ENCODE measurements at regions not wholly inside any gene's neighbourhood (a gene's known extent, or its start where the extent isn't known, plus 50 kb on each side); places are given as distances from the start of the nearest gene placed in this dataset.

DNA sequence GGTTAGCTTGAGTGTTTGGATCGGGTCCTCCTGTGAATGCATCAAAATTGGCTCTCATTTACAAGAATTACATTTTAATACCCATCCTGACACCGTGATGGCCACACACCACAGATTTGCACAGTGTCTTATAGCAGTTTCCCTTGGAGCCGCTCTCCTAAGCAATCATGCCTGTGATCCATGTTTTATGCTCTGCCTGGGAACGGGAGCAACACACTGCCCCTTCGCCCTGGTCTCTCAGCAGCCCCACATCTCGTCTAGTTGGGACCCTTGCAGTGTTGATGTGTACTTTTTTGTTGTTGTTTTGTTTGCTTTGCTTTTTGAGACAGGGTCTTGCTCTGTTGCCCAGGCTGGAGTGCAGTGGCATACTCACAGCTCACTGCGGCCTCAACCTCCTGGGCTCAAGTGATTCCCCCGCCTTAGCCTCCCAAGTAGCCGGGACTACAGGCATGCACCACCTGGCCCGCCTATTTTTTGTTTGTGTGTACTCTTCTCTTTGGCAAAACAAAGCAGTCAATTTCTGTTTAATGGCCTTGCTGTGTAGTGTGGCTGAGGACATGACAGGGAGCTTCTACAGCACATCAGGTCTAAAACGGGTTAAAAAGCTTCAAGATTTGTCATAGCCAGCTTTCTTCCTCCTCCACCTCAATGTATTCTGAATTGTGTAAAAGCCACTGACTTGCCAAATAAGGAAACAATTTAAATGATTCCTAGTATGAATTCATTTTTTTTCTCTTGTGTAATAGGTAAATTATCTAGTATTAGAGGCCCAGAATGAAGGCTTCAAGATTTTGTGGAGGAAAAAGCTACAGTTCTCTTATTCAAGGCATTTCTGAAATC is 101.6 kb upstream of the TBCA start:
- RAD21 ChIA-PET (ENCODE audit: unreplicated experiment): interaction anchor here (0.6 to 4.5 kb wide), 16 partner anchors 9 to 386 kb away, joined by 3 to 68 read pairs (median 4); partner anchors contain the start of gene WDR41
- no peak for FAIRE-seq
- no TSS peak for BruUV-seq (replicated peaks)

More for the DNA sequence above, 101.6 kb upstream of the TBCA start:
- Histone ChIP-seq H2AFZ (ENCODE audit: control insufficient read depth, low read depth, low read length) (0 out of 2 replicates have a peak overlapping the region, but pooled peaks have one; percentile 5), H3K9me3 (replicated peaks; ENCODE audit: control insufficient read depth, insufficient read depth, low read length) (no peaks in the 10 kb centered on the region), H3K36me3 (ENCODE audit: control insufficient read depth in 2 of 2, insufficient read depth in 2 of 2, low read length in 1 of 2) (no peaks in the 10 kb centered on the region), H3K4me3 (no peak overlapping the region), H3K79me2 (ENCODE audit: control insufficient read depth, insufficient read depth, low read length) (no peaks in the 10 kb centered on the region), H3K4me2 (ENCODE audit: control insufficient read depth, insufficient read depth) (peak overlapping the region; percentile 47; the same call in 1 of the 2 replicates), H3K27me3 (replicated peaks in 1 of 2; ENCODE audit: control insufficient read depth in 2 of 2, insufficient read depth in 2 of 2, low read length in 1 of 2) (no peaks in the 10 kb centered on the region), H3K9ac (ENCODE audit: control insufficient read depth, insufficient read depth, low read length) (no peak overlapping the region), H3K4me1 (ENCODE audit: control insufficient read depth, insufficient read depth, low read length) (peaks cover 23% of the 10 kb centered on the region), H3K27ac (ENCODE audit: control insufficient read depth, insufficient read depth) (no peak overlapping the region), H4K20me1 (ENCODE audit: control insufficient read depth, insufficient read depth) (no peaks in the 10 kb centered on the region)
- ChIA-PET SMC1A (ENCODE audit: uncharacterized antibody, unreplicated experiment) (interaction anchor here (0.6 to 10.2 kb wide), 20 partner anchors 9 to 247 kb away, joined by 3 to 81 read pairs (median 4); no protein-coding TSS in a partner anchor), POLR2A (interaction anchor here (0.6 to 1.6 kb wide), 7 partner anchors 25 to 464 kb away, joined by 3 to 12 read pairs (median 4); no protein-coding TSS in a partner anchor), CTCF (interaction anchor here (0.5 to 3.6 kb wide), 9 partner anchors 9 to 410 kb away, joined by 3 to 15 read pairs (median 4); no protein-coding TSS in a partner anchor)
- in situ Hi-C loops (cut with MboI): no loop called here
- DNase-seq (ENCODE audit: low read depth, low spot score) (no peak), ATAC-seq (no peak)
- no peak for TF ChIP-seq TCF7 (IDR thresholded peaks at IDR 0.05; ENCODE audit: borderline replicate concordance)
- TF ChIP-seq, protein P1, sequence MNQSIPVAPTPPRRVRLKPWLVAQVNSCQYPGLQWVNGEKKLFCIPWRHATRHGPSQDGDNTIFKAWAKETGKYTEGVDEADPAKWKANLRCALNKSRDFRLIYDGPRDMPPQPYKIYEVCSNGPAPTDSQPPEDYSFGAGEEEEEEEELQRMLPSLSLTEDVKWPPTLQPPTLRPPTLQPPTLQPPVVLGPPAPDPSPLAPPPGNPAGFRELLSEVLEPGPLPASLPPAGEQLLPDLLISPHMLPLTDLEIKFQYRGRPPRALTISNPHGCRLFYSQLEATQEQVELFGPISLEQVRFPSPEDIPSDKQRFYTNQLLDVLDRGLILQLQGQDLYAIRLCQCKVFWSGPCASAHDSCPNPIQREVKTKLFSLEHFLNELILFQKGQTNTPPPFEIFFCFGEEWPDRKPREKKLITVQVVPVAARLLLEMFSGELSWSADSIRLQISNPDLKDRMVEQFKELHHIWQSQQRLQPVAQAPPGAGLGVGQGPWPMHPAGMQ (IDR thresholded peaks at IDR 0.05; ENCODE audit: borderline replicate concordance): no peak
- TF ChIP-seq ZNF217 (IDR thresholded peaks at IDR 0.05): no peak
- TF ChIP-seq, protein P2, sequence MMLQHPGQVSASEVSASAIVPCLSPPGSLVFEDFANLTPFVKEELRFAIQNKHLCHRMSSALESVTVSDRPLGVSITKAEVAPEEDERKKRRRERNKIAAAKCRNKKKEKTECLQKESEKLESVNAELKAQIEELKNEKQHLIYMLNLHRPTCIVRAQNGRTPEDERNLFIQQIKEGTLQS (IDR thresholded peaks at IDR 0.05; ENCODE audit: borderline replicate concordance, extremely low read depth, low read depth, low read length): no peak
- TF ChIP-seq, protein P3, sequence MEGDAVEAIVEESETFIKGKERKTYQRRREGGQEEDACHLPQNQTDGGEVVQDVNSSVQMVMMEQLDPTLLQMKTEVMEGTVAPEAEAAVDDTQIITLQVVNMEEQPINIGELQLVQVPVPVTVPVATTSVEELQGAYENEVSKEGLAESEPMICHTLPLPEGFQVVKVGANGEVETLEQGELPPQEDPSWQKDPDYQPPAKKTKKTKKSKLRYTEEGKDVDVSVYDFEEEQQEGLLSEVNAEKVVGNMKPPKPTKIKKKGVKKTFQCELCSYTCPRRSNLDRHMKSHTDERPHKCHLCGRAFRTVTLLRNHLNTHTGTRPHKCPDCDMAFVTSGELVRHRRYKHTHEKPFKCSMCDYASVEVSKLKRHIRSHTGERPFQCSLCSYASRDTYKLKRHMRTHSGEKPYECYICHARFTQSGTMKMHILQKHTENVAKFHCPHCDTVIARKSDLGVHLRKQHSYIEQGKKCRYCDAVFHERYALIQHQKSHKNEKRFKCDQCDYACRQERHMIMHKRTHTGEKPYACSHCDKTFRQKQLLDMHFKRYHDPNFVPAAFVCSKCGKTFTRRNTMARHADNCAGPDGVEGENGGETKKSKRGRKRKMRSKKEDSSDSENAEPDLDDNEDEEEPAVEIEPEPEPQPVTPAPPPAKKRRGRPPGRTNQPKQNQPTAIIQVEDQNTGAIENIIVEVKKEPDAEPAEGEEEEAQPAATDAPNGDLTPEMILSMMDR (IDR thresholded peaks at IDR 0.05 in 2 of 3, conservative IDR thresholded peaks at IDR 0.05 in 1 of 3; ENCODE audit: control insufficient read depth in 2 of 3, extremely low read depth in 1 of 3, insufficient read depth in 1 of 3, low read depth in 3 of 3, low read length in 3 of 3): no peak
- no peak for TF ChIP-seq MEF2A (IDR thresholded peaks at IDR 0.05; ENCODE audit: insufficient read depth, low read depth, low read length)
- no peak for TF ChIP-seq SREBF1 (IDR thresholded peaks at IDR 0.05; ENCODE audit: low read length)
- TF ChIP-seq SMAD1 (IDR thresholded peaks at IDR 0.05; ENCODE audit: low read depth, partially characterized antibody): no peak
- no peak for TF ChIP-seq BMI1 (IDR thresholded peaks at IDR 0.05; ENCODE audit: borderline replicate concordance)
- TF ChIP-seq, protein P4, sequence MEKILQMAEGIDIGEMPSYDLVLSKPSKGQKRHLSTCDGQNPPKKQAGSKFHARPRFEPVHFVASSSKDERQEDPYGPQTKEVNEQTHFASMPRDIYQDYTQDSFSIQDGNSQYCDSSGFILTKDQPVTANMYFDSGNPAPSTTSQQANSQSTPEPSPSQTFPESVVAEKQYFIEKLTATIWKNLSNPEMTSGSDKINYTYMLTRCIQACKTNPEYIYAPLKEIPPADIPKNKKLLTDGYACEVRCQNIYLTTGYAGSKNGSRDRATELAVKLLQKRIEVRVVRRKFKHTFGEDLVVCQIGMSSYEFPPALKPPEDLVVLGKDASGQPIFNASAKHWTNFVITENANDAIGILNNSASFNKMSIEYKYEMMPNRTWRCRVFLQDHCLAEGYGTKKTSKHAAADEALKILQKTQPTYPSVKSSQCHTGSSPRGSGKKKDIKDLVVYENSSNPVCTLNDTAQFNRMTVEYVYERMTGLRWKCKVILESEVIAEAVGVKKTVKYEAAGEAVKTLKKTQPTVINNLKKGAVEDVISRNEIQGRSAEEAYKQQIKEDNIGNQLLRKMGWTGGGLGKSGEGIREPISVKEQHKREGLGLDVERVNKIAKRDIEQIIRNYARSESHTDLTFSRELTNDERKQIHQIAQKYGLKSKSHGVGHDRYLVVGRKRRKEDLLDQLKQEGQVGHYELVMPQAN (conservative IDR thresholded peaks at IDR 0.05): no peak
- TF ChIP-seq, protein P5, sequence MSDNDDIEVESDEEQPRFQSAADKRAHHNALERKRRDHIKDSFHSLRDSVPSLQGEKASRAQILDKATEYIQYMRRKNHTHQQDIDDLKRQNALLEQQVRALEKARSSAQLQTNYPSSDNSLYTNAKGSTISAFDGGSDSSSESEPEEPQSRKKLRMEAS (IDR thresholded peaks at IDR 0.05; ENCODE audit: low read depth, low read length): no peak
- no peak for TF ChIP-seq IRF4 (IDR thresholded peaks at IDR 0.05; ENCODE audit: low read depth, low read length)
- 84% methylated on average over 11 of the region's 11 CpGs for WGBS (ENCODE audit: insufficient coverage, insufficient replicate concordance, low lambda C conversion rate, missing lambda C conversion rate)
- intact Hi-C loops (cut with micrococcal nuclease; ENCODE audit: unreplicated experiment): no loop called here
